Activated CD4-positive, alpha-beta T cell treated with anti-CD3 and anti-CD28 coated beads for 36 hours (primary cell): ENCODE measurements at regions not wholly inside any gene's neighbourhood (a gene's known extent, or its start where the extent isn't known, plus 50 kb on each side); places are given as distances from the start of the nearest gene placed in this dataset.

ENCODE experiments used
- ATAC-seq: fragments of 200-7000 bp; cut with Tn5 transposase; one replicate; pipeline ENCODE4 v1.10.0; 2021; ENCODE audit warnings: mild to moderate bottlenecking, moderate library complexity
- CTCF ChIA-PET: fragments of 350-600 bp; sonication (Branson Sonifier 250); formaldehyde crosslinking; loops from one replicate; lab custom pipeline; 2021; ENCODE audit warnings: antibody characterized with exemption; lab: Charles Lee
- POLR2A ChIA-PET: fragments of 350-600 bp; sonication (Branson Sonifier 250); formaldehyde crosslinking; loops from one replicate; lab custom pipeline; 2021; ENCODE audit warnings: antibody characterized with exemption, inconsistent platforms; lab: Charles Lee
- DNase-seq: peaks from one replicate; pipeline ENCODE4 v3.0.0-alpha.2; 2020
- H3K27ac Mint-ChIP-seq: one replicate; pipeline ENCODE4 v1.8.0; 2021; ENCODE audit warnings: mixed read lengths
- H3K27me3 Mint-ChIP-seq: one replicate; pipeline ENCODE4 v1.8.0; 2021; ENCODE audit warnings: mixed read lengths
- H3K36me3 Mint-ChIP-seq: one replicate; pipeline ENCODE4 v1.8.0; 2021; ENCODE audit warnings: low read depth, mixed read lengths
- H3K4me1 Mint-ChIP-seq: one replicate; pipeline ENCODE4 v1.8.0; 2021; ENCODE audit warnings: mixed read lengths
- H3K4me3 Mint-ChIP-seq: one replicate; pipeline ENCODE4 v1.8.0; 2021; ENCODE audit warnings: mild to moderate bottlenecking, moderate library complexity, mixed read lengths
- H3K9me3 Mint-ChIP-seq: one replicate; pipeline ENCODE4 v1.8.0; 2021; ENCODE audit warnings: low read depth, mixed read lengths
- intact Hi-C, 2 experiments: fragments of 100-400 bp; cut with DNase I in 1 of 2; cut with micrococcal nuclease in 1 of 2; formaldehyde crosslinking; loops; one replicate each; pipeline versions ENCODE4 v1.14.2 to v1.15.1; 2022 to 2024; cut with DNase I, micrococcal nuclease

GRCh38 chr19:31838163-31838815 lies 489.1 kb upstream of the TSHZ3 start:
- Mint-ChIP-seq H3K9me3 (peaks cover 16% of the 10 kb centered on the region), H3K36me3 (no peaks in the 10 kb centered on the region), H3K4me3 (no peak overlapping the region), H3K4me1 (no peaks in the 10 kb centered on the region), H3K27me3 (no peaks in the 10 kb centered on the region), H3K27ac (no peak overlapping the region)
- DNase-seq: no peak
- intact Hi-C loops: no loop called here
- ChIA-PET CTCF (no interaction called here), POLR2A (no interaction called here)
- ATAC-seq: no peak

GRCh38 chr19:31840371-31840770 lies 491.1 kb upstream of the TSHZ3 start:
- CTCF ChIA-PET: interaction anchor here (0.7 kb wide), 1 partner anchor 839 kb away, joined by 3 read pairs; no protein-coding TSS in a partner anchor
- H3K9me3 Mint-ChIP-seq: peaks cover 12% of the 10 kb centered on the region
- ATAC-seq: no peak
- POLR2A ChIA-PET: no interaction called here
- no peaks in the 10 kb centered on the region for H3K4me1 Mint-ChIP-seq
- H3K27me3 Mint-ChIP-seq: no peaks in the 10 kb centered on the region
- intact Hi-C loops: no loop called here
- no peak overlapping the region for H3K27ac Mint-ChIP-seq
- DNase-seq: no peak
- no peaks in the 10 kb centered on the region for H3K36me3 Mint-ChIP-seq
- no peak overlapping the region for H3K4me3 Mint-ChIP-seq

- POLR2A ChIA-PET: no interaction called here
- Mint-ChIP-seq H3K4me3 (no peak overlapping the region), H3K27ac (no peak overlapping the region), H3K36me3 (no peaks in the 10 kb centered on the region), H3K9me3 (peaks cover 11% of the 10 kb centered on the region), H3K27me3 (no peaks in the 10 kb centered on the region), H3K4me1 (no peaks in the 10 kb centered on the region)
- DNase-seq (no peak), ATAC-seq (no peak)
- intact Hi-C loops: no loop called here
- CTCF ChIA-PET: no interaction called here
Measured at GRCh38 chr19:31841755-31842154, 492.5 kb upstream of the TSHZ3 start.

GRCh38 chr19:31863122-31863521 lies 482.3 kb upstream of the ZNF507 start:
- POLR2A ChIA-PET: no interaction called here

GRCh38 chr19:31874313-31874712 lies 471.1 kb upstream of the ZNF507 start:
- CTCF ChIA-PET: no interaction called here
- H3K36me3 Mint-ChIP-seq: no peaks in the 10 kb centered on the region
- no peak overlapping the region for H3K4me3 Mint-ChIP-seq
- DNase-seq: no peak
- peaks cover 10% of the 10 kb centered on the region for H3K9me3 Mint-ChIP-seq
- intact Hi-C loops: no loop called here
- no peak overlapping the region for H3K27ac Mint-ChIP-seq
- no peak for ATAC-seq
- H3K4me1 Mint-ChIP-seq: no peaks in the 10 kb centered on the region
- peaks cover 5% of the 10 kb centered on the region for H3K27me3 Mint-ChIP-seq
- POLR2A ChIA-PET: no interaction called here

More at GRCh38 chr19:31863122-31863521, 482.3 kb upstream of the ZNF507 start:
- Mint-ChIP-seq H3K4me3 (no peak overlapping the region), H3K27me3 (no peaks in the 10 kb centered on the region), H3K4me1 (no peaks in the 10 kb centered on the region), H3K36me3 (no peaks in the 10 kb centered on the region), H3K27ac (no peak overlapping the region), H3K9me3 (peaks cover 19% of the 10 kb centered on the region)
- no peak for DNase-seq
- CTCF ChIA-PET: no interaction called here
- no peak for ATAC-seq
- intact Hi-C loops: no loop called here

GRCh38 chr19:31875591-31875990 lies 469.8 kb upstream of the ZNF507 start:
- no peak overlapping the region for H3K4me3 Mint-ChIP-seq
- no peak for DNase-seq
- peaks cover 5% of the 10 kb centered on the region for H3K27me3 Mint-ChIP-seq
- intact Hi-C loops: no loop called here
- no peak for ATAC-seq
- H3K4me1 Mint-ChIP-seq: no peaks in the 10 kb centered on the region
- ChIA-PET POLR2A (no interaction called here), CTCF (no interaction called here)
- no peaks in the 10 kb centered on the region for H3K36me3 Mint-ChIP-seq
- H3K9me3 Mint-ChIP-seq: peaks cover 10% of the 10 kb centered on the region
- H3K27ac Mint-ChIP-seq: no peak overlapping the region

- intact Hi-C loops: no loop called here
- Mint-ChIP-seq H3K9me3 (peaks cover 3% of the 10 kb centered on the region), H3K27ac (no peak overlapping the region), H3K4me1 (no peaks in the 10 kb centered on the region), H3K4me3 (no peak overlapping the region), H3K36me3 (no peaks in the 10 kb centered on the region), H3K27me3 (peaks cover 3% of the 10 kb centered on the region)
- DNase-seq: no peak
- CTCF ChIA-PET: no interaction called here
- no peak for ATAC-seq
- POLR2A ChIA-PET: no interaction called here
Measured at GRCh38 chr19:31880283-31880682, 465.1 kb upstream of the ZNF507 start.

GRCh38 chr19:31881988-31882387 lies 463.4 kb upstream of the ZNF507 start:
- ATAC-seq: no peak
- no peak overlapping the region for H3K27ac Mint-ChIP-seq
- no peaks in the 10 kb centered on the region for H3K4me1 Mint-ChIP-seq
- no peaks in the 10 kb centered on the region for H3K36me3 Mint-ChIP-seq
- H3K4me3 Mint-ChIP-seq: no peak overlapping the region
- no peak for DNase-seq
- ChIA-PET POLR2A (no interaction called here), CTCF (no interaction called here)
- peaks cover 3% of the 10 kb centered on the region for H3K27me3 Mint-ChIP-seq
- peaks cover 2% of the 10 kb centered on the region for H3K9me3 Mint-ChIP-seq
- intact Hi-C loops: no loop called here

GRCh38 chr19:31882709-31883108 lies 462.7 kb upstream of the ZNF507 start:
- H3K27me3 Mint-ChIP-seq: peaks cover 3% of the 10 kb centered on the region
- H3K9me3 Mint-ChIP-seq: peaks cover 2% of the 10 kb centered on the region
- H3K27ac Mint-ChIP-seq: no peak overlapping the region

GRCh38 chr19:31883296-31883990 lies 462.0 kb upstream of the ZNF507 start:
- DNase-seq: no peak

More at GRCh38 chr19:31882709-31883108, 462.7 kb upstream of the ZNF507 start:
- no peak for ATAC-seq
- H3K4me1 Mint-ChIP-seq: no peaks in the 10 kb centered on the region
- H3K36me3 Mint-ChIP-seq: no peaks in the 10 kb centered on the region
- ChIA-PET POLR2A (no interaction called here), CTCF (no interaction called here)
- DNase-seq: no peak
- H3K4me3 Mint-ChIP-seq: no peak overlapping the region
- intact Hi-C loops: no loop called here

GRCh38 chr19:31885280-31885853 lies 460.0 kb upstream of the ZNF507 start:
- Mint-ChIP-seq H3K4me1 (no peaks in the 10 kb centered on the region), H3K4me3 (no peak overlapping the region), H3K9me3 (no peaks in the 10 kb centered on the region), H3K27me3 (peaks cover 5% of the 10 kb centered on the region), H3K36me3 (no peaks in the 10 kb centered on the region), H3K27ac (no peak overlapping the region)
- DNase-seq (no peak), ATAC-seq (no peak)
- ChIA-PET CTCF (no interaction called here), POLR2A (no interaction called here)
- intact Hi-C loops: no loop called here

More at GRCh38 chr19:31883296-31883990, 462.0 kb upstream of the ZNF507 start:
- H3K4me1 Mint-ChIP-seq: no peaks in the 10 kb centered on the region
- H3K4me3 Mint-ChIP-seq: no peak overlapping the region
- H3K27me3 Mint-ChIP-seq: peaks cover 3% of the 10 kb centered on the region
- CTCF ChIA-PET: no interaction called here
- POLR2A ChIA-PET: no interaction called here
- no peak for ATAC-seq
- intact Hi-C loops: no loop called here
- H3K27ac Mint-ChIP-seq: no peak overlapping the region
- H3K36me3 Mint-ChIP-seq: no peaks in the 10 kb centered on the region
- peaks cover 2% of the 10 kb centered on the region for H3K9me3 Mint-ChIP-seq

GRCh38 chr19:31890230-31890629 lies 455.2 kb upstream of the ZNF507 start:
- Mint-ChIP-seq H3K4me3 (no peak overlapping the region), H3K9me3 (peaks cover 4% of the 10 kb centered on the region), H3K4me1 (no peaks in the 10 kb centered on the region), H3K27ac (no peak overlapping the region), H3K27me3 (peaks cover 2% of the 10 kb centered on the region), H3K36me3 (no peaks in the 10 kb centered on the region)
- CTCF ChIA-PET: interaction anchor here (0.7 kb wide), 1 partner anchor 794 kb away, joined by 3 read pairs; no protein-coding TSS in a partner anchor
- ATAC-seq (no peak), DNase-seq (no peak)
- POLR2A ChIA-PET: no interaction called here
- intact Hi-C loops: no loop called here
